ENCODE measurements at regions not wholly inside any gene's neighbourhood (a gene's known extent, or its start where the extent isn't known, plus 50 kb on each side); places are given as distances from the start of the nearest gene placed in this dataset.
"Not testable (repeated sequence)": the region's sequence is repeated elsewhere in the genome, so short reads cannot be mapped to it uniquely, and the experiment has no call there.

GRCh38 chr13:46468570-46469463 is 81.8 kb upstream of the RUBCNL start:
- Mint-ChIP-seq H3K27me3 (ENCODE audit: low read depth) (no peaks in the 10 kb centered on the region), H3K36me3 (ENCODE audit: low read depth) (no peaks in the 10 kb centered on the region), H3K4me1 (ENCODE audit: low read depth) (peaks cover 22% of the 10 kb centered on the region), H3K9me3 (ENCODE audit: low read depth) (no peaks in the 10 kb centered on the region), H3K4me3 (ENCODE audit: unreplicated experiment) (no peak overlapping the region), H3K27ac (ENCODE audit: unreplicated experiment) (peak overlapping the region; percentile 95)
- no peak for DNase-seq (ENCODE audit: low spot score)
- no peak for TF ChIP-seq CTCF (IDR thresholded peaks at IDR 0.05)

- not testable (repeated sequence) for H3K27me3 Mint-ChIP-seq (ENCODE audit: low read depth); H3K4me3 Mint-ChIP-seq (ENCODE audit: unreplicated experiment); H3K9me3 Mint-ChIP-seq (ENCODE audit: low read depth); DNase-seq (ENCODE audit: low spot score); H3K36me3 Mint-ChIP-seq (ENCODE audit: low read depth)
- peak overlapping the region; percentile 61 for H3K27ac Mint-ChIP-seq (ENCODE audit: unreplicated experiment)
- H3K4me1 Mint-ChIP-seq (ENCODE audit: low read depth), result peaks cover 21% of the 10 kb centered on the region
These were observed 80.6 kb upstream of the RUBCNL start for GRCh38 chr13:46467694-46468093.

GRCh38 chr13:46466074-46466473 is 79.0 kb upstream of the RUBCNL start:
- not testable (repeated sequence) for DNase-seq (ENCODE audit: low spot score); H3K27ac Mint-ChIP-seq (ENCODE audit: unreplicated experiment); H3K36me3 Mint-ChIP-seq (ENCODE audit: low read depth); H3K9me3 Mint-ChIP-seq (ENCODE audit: low read depth); H3K27me3 Mint-ChIP-seq (ENCODE audit: low read depth); H3K4me3 Mint-ChIP-seq (ENCODE audit: unreplicated experiment)
- H3K4me1 Mint-ChIP-seq (ENCODE audit: low read depth), result peaks cover 21% of the 10 kb centered on the region

- Mint-ChIP-seq H3K4me3 (ENCODE audit: unreplicated experiment) (no peak overlapping the region), H3K4me1 (ENCODE audit: low read depth) (peaks cover 12% of the 10 kb centered on the region), H3K36me3 (ENCODE audit: low read depth) (no peaks in the 10 kb centered on the region), H3K27ac (ENCODE audit: unreplicated experiment) (no peak overlapping the region), H3K27me3 (ENCODE audit: low read depth) (no peaks in the 10 kb centered on the region), H3K9me3 (ENCODE audit: low read depth) (no peaks in the 10 kb centered on the region)
- no peak for TF ChIP-seq CTCF (IDR thresholded peaks at IDR 0.05)
- DNase-seq (ENCODE audit: low spot score), result no peak
These were observed 76.7 kb upstream of the RUBCNL start for GRCh38 chr13:46463719-46464118.

GRCh38 chr13:46460223-46460622 is 73.2 kb upstream of the RUBCNL start:
- H3K27ac Mint-ChIP-seq (ENCODE audit: unreplicated experiment); H3K36me3 Mint-ChIP-seq (ENCODE audit: low read depth); H3K27me3 Mint-ChIP-seq (ENCODE audit: low read depth); H3K4me1 Mint-ChIP-seq (ENCODE audit: low read depth); DNase-seq (ENCODE audit: low spot score); H3K9me3 Mint-ChIP-seq (ENCODE audit: low read depth); H3K4me3 Mint-ChIP-seq (ENCODE audit: unreplicated experiment): not testable (repeated sequence)

GRCh38 chr13:46457255-46457654 is 70.2 kb upstream of the RUBCNL start:
- not testable (repeated sequence) for DNase-seq (ENCODE audit: low spot score); H3K4me3 Mint-ChIP-seq (ENCODE audit: unreplicated experiment); H3K27me3 Mint-ChIP-seq (ENCODE audit: low read depth); H3K4me1 Mint-ChIP-seq (ENCODE audit: low read depth); H3K36me3 Mint-ChIP-seq (ENCODE audit: low read depth); H3K9me3 Mint-ChIP-seq (ENCODE audit: low read depth); H3K27ac Mint-ChIP-seq (ENCODE audit: unreplicated experiment)

GRCh38 chr13:46455924-46456323 is 68.9 kb upstream of the RUBCNL start:
- H3K4me1 Mint-ChIP-seq (ENCODE audit: low read depth); H3K9me3 Mint-ChIP-seq (ENCODE audit: low read depth); H3K4me3 Mint-ChIP-seq (ENCODE audit: unreplicated experiment); H3K36me3 Mint-ChIP-seq (ENCODE audit: low read depth); DNase-seq (ENCODE audit: low spot score); H3K27ac Mint-ChIP-seq (ENCODE audit: unreplicated experiment); H3K27me3 Mint-ChIP-seq (ENCODE audit: low read depth): not testable (repeated sequence)
- TF ChIP-seq CTCF (IDR thresholded peaks at IDR 0.05), result peak; percentile 77

GRCh38 chr13:46451145-46451544 is 64.1 kb upstream of the RUBCNL start:
- H3K27ac Mint-ChIP-seq (ENCODE audit: unreplicated experiment); H3K36me3 Mint-ChIP-seq (ENCODE audit: low read depth); H3K27me3 Mint-ChIP-seq (ENCODE audit: low read depth); DNase-seq (ENCODE audit: low spot score); H3K4me3 Mint-ChIP-seq (ENCODE audit: unreplicated experiment); H3K9me3 Mint-ChIP-seq (ENCODE audit: low read depth): not testable (repeated sequence)
- peaks cover 17% of the 10 kb centered on the region for H3K4me1 Mint-ChIP-seq (ENCODE audit: low read depth)

GRCh38 chr13:46449949-46450348 is 62.9 kb upstream of the RUBCNL start:
- H3K9me3 Mint-ChIP-seq (ENCODE audit: low read depth); H3K27ac Mint-ChIP-seq (ENCODE audit: unreplicated experiment): not testable (repeated sequence)

GRCh38 chr13:46448148-46448547 is 61.1 kb upstream of the RUBCNL start:
- Mint-ChIP-seq H3K4me1 (ENCODE audit: low read depth) (peaks cover 17% of the 10 kb centered on the region), H3K4me3 (ENCODE audit: unreplicated experiment) (peak overlapping the region; percentile 38), H3K27ac (ENCODE audit: unreplicated experiment) (peak overlapping the region; percentile 96)
- DNase-seq (ENCODE audit: low spot score); H3K36me3 Mint-ChIP-seq (ENCODE audit: low read depth); H3K27me3 Mint-ChIP-seq (ENCODE audit: low read depth); H3K9me3 Mint-ChIP-seq (ENCODE audit: low read depth): not testable (repeated sequence)

More at GRCh38 chr13:46449949-46450348, 62.9 kb upstream of the RUBCNL start:
- H3K4me3 Mint-ChIP-seq (ENCODE audit: unreplicated experiment); H3K27me3 Mint-ChIP-seq (ENCODE audit: low read depth); H3K36me3 Mint-ChIP-seq (ENCODE audit: low read depth); DNase-seq (ENCODE audit: low spot score): not testable (repeated sequence)
- H3K4me1 Mint-ChIP-seq (ENCODE audit: low read depth), result peaks cover 17% of the 10 kb centered on the region
